BE2C (cell line): ENCODE measurements at regions not wholly inside any gene's neighbourhood (a gene's known extent, or its start where the extent isn't known, plus 50 kb on each side); places are given as distances from the start of the nearest gene placed in this dataset.

Experiments used
- DNase-seq: peaks from one replicate; pipeline ENCODE4 v3.0.0-alpha.2; 2020
- H3K27me3 ChIP-seq: fragments of 250-450 bp; sonication (Bioruptor Pico); 2 replicates; pipeline ENCODE4 v1.5.1; 2020; ENCODE audit warnings: mild to moderate bottlenecking
- H3K36me3 ChIP-seq: fragments of 250-450 bp; sonication (Bioruptor Pico); 2 replicates; pipeline ENCODE4 v1.5.1; 2020; ENCODE audit warnings: mild to moderate bottlenecking
- H3K4me1 ChIP-seq: fragments of 250-450 bp; sonication (Bioruptor Pico); 2 replicates; pipeline ENCODE4 v1.5.1; 2020
- H3K4me3 ChIP-seq: 2 replicates; pipeline ENCODE4 v1.5.1; 2011; ENCODE audit warnings: low read depth, low read length
- H3K9me3 ChIP-seq: fragments of 250-450 bp; sonication (Bioruptor Pico); 2 replicates; pipeline ENCODE4 v1.5.1; 2020
- TF ChIP-seq, protein P1 (sequence below): IDR thresholded peaks from 2 replicates; pipeline ENCODE4 v1.5.1; 2012; ENCODE audit warnings: mild to moderate bottlenecking, low read depth, low read length

DNA sequence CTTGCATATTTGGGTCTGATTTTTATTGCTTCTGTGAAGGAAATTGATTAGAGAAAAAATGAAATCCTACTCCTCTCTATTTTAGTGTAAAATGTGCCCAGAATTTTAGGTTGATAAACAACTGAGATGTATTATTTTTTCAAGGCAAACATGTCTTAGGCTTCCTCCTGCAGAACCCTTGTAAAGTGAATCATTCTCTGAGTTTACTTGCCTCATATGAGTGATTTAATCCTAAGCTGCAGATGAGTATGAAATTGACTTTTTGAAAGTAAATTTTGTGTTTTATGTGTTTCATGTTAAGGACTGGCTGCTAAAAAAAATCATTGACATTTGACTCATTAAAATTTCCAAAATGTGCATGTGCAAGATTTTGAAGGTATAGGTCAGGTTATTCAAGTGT is 138.5 kb upstream of the PHACTR1 start:
- DNase-seq = no peak
- Histone ChIP-seq H3K4me1 (no peaks in the 10 kb centered on the region), H3K9me3 (no peaks in the 10 kb centered on the region), H3K27me3 (no peaks in the 10 kb centered on the region), H3K36me3 (no peaks in the 10 kb centered on the region), H3K4me3 (no peak overlapping the region)
- TF ChIP-seq, protein P1, sequence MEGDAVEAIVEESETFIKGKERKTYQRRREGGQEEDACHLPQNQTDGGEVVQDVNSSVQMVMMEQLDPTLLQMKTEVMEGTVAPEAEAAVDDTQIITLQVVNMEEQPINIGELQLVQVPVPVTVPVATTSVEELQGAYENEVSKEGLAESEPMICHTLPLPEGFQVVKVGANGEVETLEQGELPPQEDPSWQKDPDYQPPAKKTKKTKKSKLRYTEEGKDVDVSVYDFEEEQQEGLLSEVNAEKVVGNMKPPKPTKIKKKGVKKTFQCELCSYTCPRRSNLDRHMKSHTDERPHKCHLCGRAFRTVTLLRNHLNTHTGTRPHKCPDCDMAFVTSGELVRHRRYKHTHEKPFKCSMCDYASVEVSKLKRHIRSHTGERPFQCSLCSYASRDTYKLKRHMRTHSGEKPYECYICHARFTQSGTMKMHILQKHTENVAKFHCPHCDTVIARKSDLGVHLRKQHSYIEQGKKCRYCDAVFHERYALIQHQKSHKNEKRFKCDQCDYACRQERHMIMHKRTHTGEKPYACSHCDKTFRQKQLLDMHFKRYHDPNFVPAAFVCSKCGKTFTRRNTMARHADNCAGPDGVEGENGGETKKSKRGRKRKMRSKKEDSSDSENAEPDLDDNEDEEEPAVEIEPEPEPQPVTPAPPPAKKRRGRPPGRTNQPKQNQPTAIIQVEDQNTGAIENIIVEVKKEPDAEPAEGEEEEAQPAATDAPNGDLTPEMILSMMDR = no peak

DNA sequence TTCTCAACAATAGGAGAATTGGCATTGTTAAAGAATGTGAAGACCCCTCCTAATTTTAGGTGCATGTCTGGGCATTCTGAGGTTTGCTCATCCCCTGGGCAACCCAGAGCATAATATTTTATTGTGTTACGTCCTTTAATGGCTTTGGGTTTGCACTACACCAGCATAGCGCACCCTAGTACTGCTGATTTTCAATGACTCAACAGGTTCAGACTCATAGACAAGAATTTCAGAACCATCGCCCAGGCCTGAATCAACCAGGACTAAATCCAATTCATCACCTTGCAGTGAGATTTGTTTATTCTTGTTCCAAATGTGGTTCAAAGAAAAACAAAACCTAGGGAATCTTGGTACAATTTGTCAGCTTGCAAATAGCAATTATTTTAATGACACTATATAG is 137.8 kb upstream of the PHACTR1 start:
- DNase-seq = no peak
- Histone ChIP-seq H3K36me3 (no peaks in the 10 kb centered on the region), H3K9me3 (no peaks in the 10 kb centered on the region), H3K27me3 (no peaks in the 10 kb centered on the region), H3K4me1 (no peaks in the 10 kb centered on the region), H3K4me3 (no peak overlapping the region)
- TF ChIP-seq, protein P1 = no peak

- H3K36me3 ChIP-seq = no peaks in the 10 kb centered on the region
- TF ChIP-seq, protein P1 = no peak
Observed at GRCh38 chr6:12580290-12580689, 136.3 kb upstream of the PHACTR1 start.

DNA sequence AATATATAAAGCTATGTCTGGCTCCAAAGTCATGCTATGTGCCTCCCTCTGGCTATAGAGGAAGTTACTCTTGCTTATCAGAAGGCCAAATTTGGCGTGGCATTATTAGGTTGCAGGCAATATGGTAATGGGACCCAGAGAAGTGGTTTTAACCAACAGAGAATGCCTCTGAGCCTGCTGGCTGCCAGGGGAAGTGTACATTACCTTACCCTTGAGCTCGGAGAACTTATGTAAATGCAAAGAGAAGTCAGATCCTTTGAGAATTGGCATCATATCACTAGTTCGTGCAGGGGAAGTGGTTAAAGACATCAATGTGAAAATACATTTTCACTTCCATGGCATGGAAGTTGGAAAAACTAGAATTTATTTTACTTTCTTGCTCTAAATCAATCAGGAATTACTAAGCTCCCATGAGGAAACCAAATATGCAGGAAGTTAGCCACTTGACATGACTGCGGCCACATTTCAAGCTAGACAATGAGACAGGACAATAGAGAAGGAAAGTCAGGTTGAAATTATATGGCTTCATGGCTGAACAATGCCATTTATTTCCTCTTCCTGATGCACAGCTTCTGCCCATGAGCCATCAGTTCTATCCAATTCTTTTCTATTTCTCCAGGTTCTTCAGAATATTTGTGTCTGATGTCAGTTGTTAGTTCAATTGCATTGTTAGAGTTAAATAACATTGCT is 134.0 kb upstream of the PHACTR1 start:
- no peaks in the 10 kb centered on the region for H3K4me1 ChIP-seq
- TF ChIP-seq, protein P1 = no peak
- no peaks in the 10 kb centered on the region for H3K9me3 ChIP-seq
- H3K27me3 ChIP-seq = no peaks in the 10 kb centered on the region
- H3K36me3 ChIP-seq = no peaks in the 10 kb centered on the region
- no peak for DNase-seq
- H3K4me3 ChIP-seq = no peak overlapping the region

More at GRCh38 chr6:12580290-12580689, 136.3 kb upstream of the PHACTR1 start:
- Histone ChIP-seq H3K27me3 (no peaks in the 10 kb centered on the region), H3K4me3 (no peak overlapping the region), H3K9me3 (no peaks in the 10 kb centered on the region), H3K4me1 (no peaks in the 10 kb centered on the region)
- no peak for DNase-seq

GRCh38 chr6:12584631-12585405 is 131.7 kb upstream of the PHACTR1 start:
- TF ChIP-seq, protein P1 = no peak
- no peaks in the 10 kb centered on the region for H3K9me3 ChIP-seq
- no peak overlapping the region for H3K4me3 ChIP-seq
- no peak for DNase-seq
- H3K27me3 ChIP-seq = no peaks in the 10 kb centered on the region
- no peaks in the 10 kb centered on the region for H3K4me1 ChIP-seq
- no peaks in the 10 kb centered on the region for H3K36me3 ChIP-seq

DNA sequence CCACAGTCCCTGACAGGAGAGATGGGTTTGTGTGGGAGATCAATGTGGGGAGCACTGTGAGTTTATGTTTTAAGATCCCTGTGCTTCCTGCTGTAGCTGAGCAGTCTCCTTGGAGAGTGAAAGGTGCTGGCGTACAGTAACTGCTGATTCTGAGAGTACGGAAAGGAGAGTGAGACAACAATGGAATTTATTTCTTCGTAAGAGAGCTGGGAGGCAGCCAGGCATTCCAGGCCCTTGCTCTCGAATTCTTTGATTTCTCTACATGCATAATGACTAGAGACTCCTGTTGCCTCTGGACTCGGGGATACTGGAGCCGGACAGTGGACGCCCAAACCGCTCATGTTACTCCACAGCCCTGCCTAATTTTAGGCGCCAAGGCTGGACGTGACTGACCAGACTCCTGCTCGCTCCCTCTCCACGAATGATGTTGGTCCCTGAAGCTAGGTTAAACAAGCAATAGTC is 131.0 kb upstream of the PHACTR1 start:
- Histone ChIP-seq H3K9me3 (no peaks in the 10 kb centered on the region), H3K4me3 (no peak overlapping the region), H3K27me3 (no peaks in the 10 kb centered on the region), H3K4me1 (no peaks in the 10 kb centered on the region), H3K36me3 (no peaks in the 10 kb centered on the region)
- TF ChIP-seq, protein P1 = no peak
- no peak for DNase-seq
